ENCODE measurements at regions not wholly inside any gene's neighbourhood (a gene's known extent, or its start where the extent isn't known, plus 50 kb on each side); places are given as distances from the start of the nearest gene placed in this dataset.

DNA sequence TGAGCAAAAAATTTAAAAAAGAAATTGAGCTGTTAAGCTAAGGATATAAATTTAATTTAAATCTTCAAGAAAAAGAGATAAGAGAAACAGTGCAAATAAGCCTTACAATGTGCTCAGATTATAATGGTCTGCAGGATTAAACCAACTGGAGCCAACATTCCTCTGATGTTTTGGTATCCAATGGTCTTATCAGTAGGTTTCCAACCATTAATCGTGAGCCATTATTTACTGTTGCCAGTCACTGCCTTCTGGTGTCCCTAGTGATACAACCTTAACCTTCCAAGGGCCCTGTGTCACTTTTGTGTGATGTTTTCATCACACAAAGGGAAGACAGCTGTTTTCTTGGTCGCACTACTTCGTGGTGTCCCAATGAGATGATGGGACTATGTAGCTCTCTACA lies 134.5 kb upstream of the CTAGE1 start:
- no peaks in the 10 kb centered on the region for H3K9me3 ChIP-seq (ENCODE audit: control insufficient read depth, insufficient read depth, low read length)
- no peaks in the 10 kb centered on the region for H3F3A ChIP-seq (ENCODE audit: control insufficient read depth, insufficient read depth)
- no peaks in the 10 kb centered on the region for H3K9me2 ChIP-seq (replicated peaks; ENCODE audit: control insufficient read depth, low read length)
- H3K36me3 ChIP-seq (ENCODE audit: control insufficient read depth, low read length), result no peaks in the 10 kb centered on the region
- no peak overlapping the region for H3K27ac ChIP-seq (ENCODE audit: low read depth, low read length)
- H3K4me1 ChIP-seq (ENCODE audit: control insufficient read depth, low read length), result no peaks in the 10 kb centered on the region
- H3K79me2 ChIP-seq (ENCODE audit: control insufficient read depth, low read length), result no peaks in the 10 kb centered on the region
- no peak overlapping the region for H3K4me3 ChIP-seq (ENCODE audit: low read length)
- H3K4me2 ChIP-seq (ENCODE audit: low read length), result no peak overlapping the region
- TF ChIP-seq CTCF (IDR thresholded peaks at IDR 0.05; ENCODE audit: low read depth, low read length, poor library complexity, severe bottlenecking) (no peak), EZH2phosphoT487 (IDR thresholded peaks at IDR 0.05; ENCODE audit: borderline replicate concordance, low read length) (no peak)
- H4K20me1 ChIP-seq (ENCODE audit: control insufficient read depth, insufficient read depth, low read depth, low read length), result no peaks in the 10 kb centered on the region
- H3K27me3 ChIP-seq (ENCODE audit: control insufficient read depth, low read length), result no peaks in the 10 kb centered on the region

DNA sequence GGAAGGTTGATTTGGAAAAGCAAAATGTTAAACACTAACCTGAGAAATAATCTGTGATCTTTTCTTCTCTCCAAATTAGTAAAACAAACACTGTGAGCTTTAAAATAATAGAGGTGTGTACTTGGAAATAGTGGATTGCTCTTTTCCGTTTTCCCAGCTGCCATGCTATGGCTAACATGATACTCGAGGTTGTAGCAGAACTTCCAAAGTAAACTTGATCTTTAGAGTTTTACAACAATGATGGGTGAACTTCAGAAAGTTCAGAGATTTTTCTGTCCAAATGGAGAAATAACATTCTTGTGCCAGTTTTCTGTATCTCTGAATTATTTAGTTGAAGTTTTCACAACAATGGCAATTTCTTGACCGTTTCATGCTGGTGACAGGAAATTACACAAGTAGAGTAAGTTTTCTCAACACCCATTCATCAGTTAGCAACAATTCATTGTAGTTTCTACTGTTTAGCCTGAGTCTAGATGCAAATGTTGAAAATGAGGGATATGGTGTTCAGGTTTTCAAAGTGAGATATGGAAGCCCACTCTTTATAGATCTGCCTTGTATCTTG lies 135.3 kb upstream of the CTAGE1 start:
- no peaks in the 10 kb centered on the region for H3K9me3 ChIP-seq (ENCODE audit: control insufficient read depth, insufficient read depth, low read length)
- no peaks in the 10 kb centered on the region for H4K20me1 ChIP-seq (ENCODE audit: control insufficient read depth, insufficient read depth, low read depth, low read length)
- H3K27me3 ChIP-seq (ENCODE audit: control insufficient read depth, low read length), result no peaks in the 10 kb centered on the region
- H3K79me2 ChIP-seq (ENCODE audit: control insufficient read depth, low read length), result no peaks in the 10 kb centered on the region
- no peaks in the 10 kb centered on the region for H3K4me1 ChIP-seq (ENCODE audit: control insufficient read depth, low read length)
- H3K36me3 ChIP-seq (ENCODE audit: control insufficient read depth, low read length), result no peaks in the 10 kb centered on the region
- H3K4me3 ChIP-seq (ENCODE audit: low read length), result no peak overlapping the region
- H3K9me2 ChIP-seq (replicated peaks; ENCODE audit: control insufficient read depth, low read length), result no peaks in the 10 kb centered on the region
- no peak for TF ChIP-seq CTCF (IDR thresholded peaks at IDR 0.05; ENCODE audit: low read depth, low read length, poor library complexity, severe bottlenecking)
- TF ChIP-seq EZH2phosphoT487 (IDR thresholded peaks at IDR 0.05; ENCODE audit: borderline replicate concordance, low read length), result no peak
- H3F3A ChIP-seq (ENCODE audit: control insufficient read depth, insufficient read depth), result no peaks in the 10 kb centered on the region
- no peak overlapping the region for H3K4me2 ChIP-seq (ENCODE audit: low read length)
- no peak overlapping the region for H3K27ac ChIP-seq (ENCODE audit: low read depth, low read length)

GRCh38 chr18:22556222-22557167 lies 138.8 kb upstream of the CTAGE1 start:
- Histone ChIP-seq H3K4me1 (ENCODE audit: control insufficient read depth, low read length) (no peaks in the 10 kb centered on the region), H3K4me2 (ENCODE audit: low read length) (no peak overlapping the region)

More at GRCh38 chr18:22556222-22557167, 138.8 kb upstream of the CTAGE1 start:
- no peaks in the 10 kb centered on the region for H3K36me3 ChIP-seq (ENCODE audit: control insufficient read depth, low read length)
- no peak overlapping the region for H3K4me3 ChIP-seq (ENCODE audit: low read length)
- H3K27me3 ChIP-seq (ENCODE audit: control insufficient read depth, low read length), result no peaks in the 10 kb centered on the region
- no peaks in the 10 kb centered on the region for H3K9me2 ChIP-seq (replicated peaks; ENCODE audit: control insufficient read depth, low read length)
- no peaks in the 10 kb centered on the region for H3K9me3 ChIP-seq (ENCODE audit: control insufficient read depth, insufficient read depth, low read length)
- H3K79me2 ChIP-seq (ENCODE audit: control insufficient read depth, low read length), result no peaks in the 10 kb centered on the region
- H3K27ac ChIP-seq (ENCODE audit: low read depth, low read length), result no peak overlapping the region
- H3F3A ChIP-seq (ENCODE audit: control insufficient read depth, insufficient read depth), result no peaks in the 10 kb centered on the region
- no peaks in the 10 kb centered on the region for H4K20me1 ChIP-seq (ENCODE audit: control insufficient read depth, insufficient read depth, low read depth, low read length)
- TF ChIP-seq CTCF (IDR thresholded peaks at IDR 0.05; ENCODE audit: low read depth, low read length, poor library complexity, severe bottlenecking) (no peak), EZH2phosphoT487 (IDR thresholded peaks at IDR 0.05; ENCODE audit: borderline replicate concordance, low read length) (no peak)

Data from DOHH2 (cell line).